HUES48 (cell line): ENCODE measurements at regions not wholly inside any gene's neighbourhood (a gene's known extent, or its start where the extent isn't known, plus 50 kb on each side); places are given as distances from the start of the nearest gene placed in this dataset.

Experiments
- H3K27ac ChIP-seq: one replicate; pipeline ENCODE4 v1.7.0; 2013; ENCODE audit warnings: low read depth, low read length, inconsistent platforms
- H3K27me3 ChIP-seq: 2 replicates; pipeline ENCODE4 v1.6.1; 2013; ENCODE audit warnings: mild to moderate bottlenecking, low read length; ENCODE audit not compliant: control insufficient read depth, insufficient read depth
- H3K36me3 ChIP-seq: 2 replicates; pipeline ENCODE4 v1.6.1; 2013; ENCODE audit warnings: low read length; ENCODE audit not compliant: control insufficient read depth, insufficient read depth
- H3K4me1 ChIP-seq: 2 replicates; pipeline ENCODE4 v1.6.1; 2013; ENCODE audit warnings: mild to moderate bottlenecking, low read length; ENCODE audit not compliant: control insufficient read depth, insufficient read depth
- H3K4me3 ChIP-seq: 2 replicates; pipeline ENCODE4 v1.5.1; 2013; ENCODE audit warnings: mild to moderate bottlenecking, low read depth, low read length
- H3K9ac ChIP-seq: 2 replicates; pipeline ENCODE4 v1.6.1; 2013; ENCODE audit warnings: mild to moderate bottlenecking, low read depth, low read length, moderate library complexity
- H3K9me3 ChIP-seq: 2 replicates; pipeline ENCODE4 v1.6.1; 2013; ENCODE audit warnings: low read length; ENCODE audit not compliant: control insufficient read depth, insufficient read depth

- Histone ChIP-seq H3K36me3 (no peaks in the 10 kb centered on the region), H3K27me3 (no peaks in the 10 kb centered on the region), H3K27ac (no peak overlapping the region), H3K4me3 (no peak overlapping the region), H3K9me3 (no peaks in the 10 kb centered on the region), H3K9ac (no peak overlapping the region), H3K4me1 (no peaks in the 10 kb centered on the region)
These were observed 380.2 kb downstream of the TMEM135 start for GRCh38 chr11:87417951-87418350.

GRCh38 chr11:87405843-87406242 is 368.1 kb downstream of the TMEM135 start:
- no peaks in the 10 kb centered on the region for H3K9me3 ChIP-seq
- H3K4me1 ChIP-seq, result no peaks in the 10 kb centered on the region
- H3K9ac ChIP-seq, result no peak overlapping the region
- H3K36me3 ChIP-seq, result no peaks in the 10 kb centered on the region
- no peak overlapping the region for H3K27ac ChIP-seq
- H3K27me3 ChIP-seq, result no peaks in the 10 kb centered on the region
- no peak overlapping the region for H3K4me3 ChIP-seq

- Histone ChIP-seq H3K27me3 (no peaks in the 10 kb centered on the region), H3K9me3 (no peaks in the 10 kb centered on the region), H3K4me1 (no peaks in the 10 kb centered on the region), H3K9ac (no peak overlapping the region), H3K4me3 (no peak overlapping the region), H3K27ac (no peak overlapping the region), H3K36me3 (no peaks in the 10 kb centered on the region)
These were observed 367.6 kb downstream of the TMEM135 start for GRCh38 chr11:87405356-87405755.

- Histone ChIP-seq H3K36me3 (no peaks in the 10 kb centered on the region), H3K9ac (no peak overlapping the region), H3K4me3 (no peak overlapping the region)
These were observed 363.9 kb downstream of the TMEM135 start for GRCh38 chr11:87401653-87402052.

GRCh38 chr11:87399341-87399740 is 361.6 kb downstream of the TMEM135 start:
- Histone ChIP-seq H3K4me1 (no peaks in the 10 kb centered on the region), H3K4me3 (no peak overlapping the region), H3K9ac (no peak overlapping the region), H3K36me3 (no peaks in the 10 kb centered on the region), H3K27me3 (no peaks in the 10 kb centered on the region), H3K9me3 (no peaks in the 10 kb centered on the region), H3K27ac (no peak overlapping the region)

More at GRCh38 chr11:87401653-87402052, 363.9 kb downstream of the TMEM135 start:
- H3K27ac ChIP-seq, result no peak overlapping the region
- no peaks in the 10 kb centered on the region for H3K27me3 ChIP-seq
- no peaks in the 10 kb centered on the region for H3K9me3 ChIP-seq
- H3K4me1 ChIP-seq, result no peaks in the 10 kb centered on the region

- no peaks in the 10 kb centered on the region for H3K4me1 ChIP-seq
- H3K36me3 ChIP-seq, result no peaks in the 10 kb centered on the region
- H3K9ac ChIP-seq, result no peak overlapping the region
- H3K27ac ChIP-seq, result no peak overlapping the region
- no peaks in the 10 kb centered on the region for H3K9me3 ChIP-seq
- H3K4me3 ChIP-seq, result no peak overlapping the region
- H3K27me3 ChIP-seq, result no peaks in the 10 kb centered on the region
These were observed 361.2 kb downstream of the TMEM135 start for GRCh38 chr11:87398931-87399330.

- H3K36me3 ChIP-seq, result no peaks in the 10 kb centered on the region
- no peak overlapping the region for H3K9ac ChIP-seq
- no peaks in the 10 kb centered on the region for H3K9me3 ChIP-seq
- no peak overlapping the region for H3K4me3 ChIP-seq
- H3K27me3 ChIP-seq, result no peaks in the 10 kb centered on the region
- H3K27ac ChIP-seq, result no peak overlapping the region
- H3K4me1 ChIP-seq, result no peaks in the 10 kb centered on the region
These were observed 359.5 kb downstream of the TMEM135 start for GRCh38 chr11:87397011-87397865.

GRCh38 chr11:87394924-87395323 is 357.2 kb downstream of the TMEM135 start:
- Histone ChIP-seq H3K27me3 (no peaks in the 10 kb centered on the region), H3K9ac (no peak overlapping the region)

GRCh38 chr11:87392665-87393064 is 354.9 kb downstream of the TMEM135 start:
- H3K9me3 ChIP-seq, result 0 out of 2 replicates have a peak, but pooled peaks cover 3% of the 10 kb centered on the region
- H3K4me1 ChIP-seq, result no peaks in the 10 kb centered on the region
- no peaks in the 10 kb centered on the region for H3K36me3 ChIP-seq
- no peak overlapping the region for H3K9ac ChIP-seq
- no peaks in the 10 kb centered on the region for H3K27me3 ChIP-seq
- no peak overlapping the region for H3K27ac ChIP-seq
- H3K4me3 ChIP-seq, result no peak overlapping the region

More at GRCh38 chr11:87394924-87395323, 357.2 kb downstream of the TMEM135 start:
- no peaks in the 10 kb centered on the region for H3K9me3 ChIP-seq
- H3K4me3 ChIP-seq, result no peak overlapping the region; the same call in 1 of the 2 replicates
- no peaks in the 10 kb centered on the region for H3K36me3 ChIP-seq
- H3K27ac ChIP-seq, result peak overlapping the region; percentile 11
- H3K4me1 ChIP-seq, result no peaks in the 10 kb centered on the region

GRCh38 chr11:87391496-87391895 is 353.8 kb downstream of the TMEM135 start:
- H3K9ac ChIP-seq, result no peak overlapping the region
- peaks cover 4% of the 10 kb centered on the region; the same call in 1 of the 2 replicates for H3K9me3 ChIP-seq
- no peak overlapping the region for H3K27ac ChIP-seq
- H3K27me3 ChIP-seq, result no peaks in the 10 kb centered on the region
- H3K36me3 ChIP-seq, result no peaks in the 10 kb centered on the region
- H3K4me3 ChIP-seq, result no peak overlapping the region
- no peaks in the 10 kb centered on the region for H3K4me1 ChIP-seq

GRCh38 chr11:87384078-87384729 is 346.5 kb downstream of the TMEM135 start:
- H3K4me1 ChIP-seq, result no peaks in the 10 kb centered on the region
- H3K9ac ChIP-seq, result no peak overlapping the region
- H3K4me3 ChIP-seq, result no peak overlapping the region
- H3K9me3 ChIP-seq, result peaks cover 4% of the 10 kb centered on the region; the same call in 1 of the 2 replicates
- H3K27me3 ChIP-seq, result no peaks in the 10 kb centered on the region
- H3K36me3 ChIP-seq, result no peaks in the 10 kb centered on the region
- no peak overlapping the region for H3K27ac ChIP-seq
